ENCODE measurements at regions not wholly inside any gene's neighbourhood (a gene's known extent, or its start where the extent isn't known, plus 50 kb on each side); places are given as distances from the start of the nearest gene placed in this dataset.

DNA sequence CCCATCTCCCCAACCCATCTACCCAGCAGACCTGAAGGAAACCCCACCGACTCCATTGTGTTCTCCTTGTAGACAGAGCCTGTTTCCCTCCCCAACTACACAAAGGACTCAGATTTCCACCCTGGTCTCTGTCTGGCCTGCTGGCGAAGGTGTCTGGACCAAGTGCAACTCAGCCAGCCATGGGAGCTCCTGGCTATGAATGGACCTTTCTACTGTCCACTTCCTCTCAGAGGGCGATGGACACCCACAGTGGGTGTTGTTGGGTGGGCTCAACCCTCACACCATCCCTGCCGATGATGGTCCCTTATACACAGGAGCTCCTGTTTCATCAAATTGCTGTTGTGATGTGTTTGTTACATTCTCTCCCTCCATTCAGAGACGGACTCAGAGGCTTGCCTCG lies 112.5 kb upstream of the PHACTR3 start:
- TF ChIP-seq, protein P1, sequence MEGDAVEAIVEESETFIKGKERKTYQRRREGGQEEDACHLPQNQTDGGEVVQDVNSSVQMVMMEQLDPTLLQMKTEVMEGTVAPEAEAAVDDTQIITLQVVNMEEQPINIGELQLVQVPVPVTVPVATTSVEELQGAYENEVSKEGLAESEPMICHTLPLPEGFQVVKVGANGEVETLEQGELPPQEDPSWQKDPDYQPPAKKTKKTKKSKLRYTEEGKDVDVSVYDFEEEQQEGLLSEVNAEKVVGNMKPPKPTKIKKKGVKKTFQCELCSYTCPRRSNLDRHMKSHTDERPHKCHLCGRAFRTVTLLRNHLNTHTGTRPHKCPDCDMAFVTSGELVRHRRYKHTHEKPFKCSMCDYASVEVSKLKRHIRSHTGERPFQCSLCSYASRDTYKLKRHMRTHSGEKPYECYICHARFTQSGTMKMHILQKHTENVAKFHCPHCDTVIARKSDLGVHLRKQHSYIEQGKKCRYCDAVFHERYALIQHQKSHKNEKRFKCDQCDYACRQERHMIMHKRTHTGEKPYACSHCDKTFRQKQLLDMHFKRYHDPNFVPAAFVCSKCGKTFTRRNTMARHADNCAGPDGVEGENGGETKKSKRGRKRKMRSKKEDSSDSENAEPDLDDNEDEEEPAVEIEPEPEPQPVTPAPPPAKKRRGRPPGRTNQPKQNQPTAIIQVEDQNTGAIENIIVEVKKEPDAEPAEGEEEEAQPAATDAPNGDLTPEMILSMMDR (IDR thresholded peaks at IDR 0.05; ENCODE audit: extremely low read depth in 1 of 2, insufficient read depth in 1 of 2, low read depth in 1 of 2, low read length in 2 of 2) = no peak
- no peak for TF ChIP-seq EZH2 (IDR thresholded peaks at IDR 0.05; ENCODE audit: borderline replicate concordance, low read depth, low read length, severe bottlenecking)
- TF ChIP-seq, protein P2, sequence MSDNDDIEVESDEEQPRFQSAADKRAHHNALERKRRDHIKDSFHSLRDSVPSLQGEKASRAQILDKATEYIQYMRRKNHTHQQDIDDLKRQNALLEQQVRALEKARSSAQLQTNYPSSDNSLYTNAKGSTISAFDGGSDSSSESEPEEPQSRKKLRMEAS (IDR thresholded peaks at IDR 0.05; ENCODE audit: insufficient read depth, insufficient read length) = no peak

Measured in endothelial cell of umbilical vein (primary cell).